Kidney (tissue), 13 donors: ENCODE measurements at regions not wholly inside any gene's neighbourhood (a gene's known extent, or its start where the extent isn't known, plus 50 kb on each side); places are given as distances from the start of the nearest gene placed in this dataset.

ENCODE experiments used
- DNase-seq, 5 donors: peaks; one replicate each; pipeline ENCODE4 v3.0.0-alpha.2; 2013 to 2020
- FAIRE-seq: peaks from 2 replicates; lab custom pipeline; 2012; peaks lifted over from hg19 to GRCh38; lab: Jason Lieb, UNC
- H3K27ac ChIP-seq, 2 donors: one replicate each; pipeline ENCODE4 v1.7.0; 2013; ENCODE audit warnings: low read depth in 2 of 2, low read length in 2 of 2, inconsistent platforms in 1 of 2
- H3K27me3 ChIP-seq: one replicate; pipeline ENCODE4 v1.7.1; 2013; ENCODE audit warnings: low read length, inconsistent platforms; ENCODE audit not compliant: control insufficient read depth, insufficient read depth
- H3K36me3 ChIP-seq, 3 donors: one replicate each; pipeline versions ENCODE4 v1.7.0 to v1.7.1; 2013; ENCODE audit warnings: low read length in 3 of 3, control low read depth in 1 of 3, inconsistent platforms in 1 of 3; ENCODE audit not compliant: insufficient read depth in 3 of 3, control insufficient read depth in 2 of 3
- H3K4me1 ChIP-seq, 3 donors: one replicate each; pipeline versions ENCODE4 v1.7.0 to v1.7.1; 2013; ENCODE audit warnings: low read length in 3 of 3, inconsistent platforms in 1 of 3, low read depth in 1 of 3; ENCODE audit not compliant: control insufficient read depth in 2 of 3, insufficient read depth in 2 of 3
- H3K4me3 ChIP-seq, 3 donors: one replicate each; pipeline versions ENCODE4 v1.7.0 to v1.8.1; 2013; ENCODE audit warnings: low read length in 3 of 3, control low read depth in 1 of 3, inconsistent platforms in 1 of 3
- H3K9ac ChIP-seq, 3 donors: one replicate each; pipeline versions ENCODE4 v1.7.0 to v1.7.1; 2013; ENCODE audit warnings: low read length in 3 of 3, control low read depth in 1 of 3, inconsistent platforms in 1 of 3
- H3K9me3 ChIP-seq, 3 donors: one replicate each; pipeline versions ENCODE4 v1.7.0 to v1.7.1; 2013; ENCODE audit warnings: low read length in 3 of 3, control low read depth in 1 of 3, inconsistent platforms in 1 of 3; ENCODE audit not compliant: control insufficient read depth in 2 of 3, insufficient read depth in 1 of 3
- CTCF ChIP-seq: IDR thresholded peaks from 3 replicates; pipeline ENCODE4 v1.5.1; 2012; ENCODE audit warnings: mild to moderate bottlenecking, moderate library complexity, borderline replicate concordance; ENCODE audit not compliant: insufficient read depth; ENCODE audit errors: extremely low read depth
- intact Hi-C: fragments of 100-400 bp; cut with DNase I; formaldehyde crosslinking; loops from one replicate; pipeline ENCODE4 v1.11.1; 2022
- donor health status: control.
- donor health status: control.
- donor health status: control.
- donor health status: control.
- donor health status: control.
- donor health status: DM: yes; HTN: yes; CAD: no.
- donor health status: Normal renal cell carcinoma (clear cell type).

GRCh38 chr11:103566116-103566515, 456.9 kb downstream of the DYNC2H1 start:
- TF ChIP-seq CTCF = no peak
- Histone ChIP-seq H3K9ac (no peak overlapping the region), H3K9me3 (no peaks in the 10 kb centered on the region), H3K4me1 (no peaks in the 10 kb centered on the region), H3K36me3 (no peaks in the 10 kb centered on the region), H3K27ac (no peak overlapping the region), H3K27me3 (no peaks in the 10 kb centered on the region), H3K4me3 (no peak overlapping the region)
- FAIRE-seq (no peak), DNase-seq (no peak)
- intact Hi-C loops = no loop called here

- intact Hi-C loops = no loop called here
Observed at GRCh38 chr11:103581760-103582159, 454.7 kb upstream of the DDI1 start.

GRCh38 chr11:103582351-103582909, 454.0 kb upstream of the DDI1 start:
- H3K4me3 ChIP-seq = peak overlapping the region in 1 of 3 donors; percentile 21
- H3K9me3 ChIP-seq = no peaks in the 10 kb centered on the region
- no peak overlapping the region for H3K27ac ChIP-seq
- intact Hi-C loops = no loop called here
- peak in 1 of 5 donors; percentile 3 for DNase-seq
- no peak for TF ChIP-seq CTCF
- FAIRE-seq = no peak
- no peak overlapping the region for H3K9ac ChIP-seq
- no peaks in the 10 kb centered on the region for H3K4me1 ChIP-seq
- no peaks in the 10 kb centered on the region for H3K27me3 ChIP-seq
- no peaks in the 10 kb centered on the region for H3K36me3 ChIP-seq

More at GRCh38 chr11:103581760-103582159, 454.7 kb upstream of the DDI1 start:
- no peak overlapping the region for H3K27ac ChIP-seq
- DNase-seq = peak in 2 of 5 donors; percentile 8 to 9
- no peak for FAIRE-seq
- H3K27me3 ChIP-seq = no peaks in the 10 kb centered on the region
- H3K9me3 ChIP-seq = no peaks in the 10 kb centered on the region
- peak overlapping the region in 1 of 3 donors; percentile 21 for H3K4me3 ChIP-seq
- H3K4me1 ChIP-seq = no peaks in the 10 kb centered on the region
- no peak for TF ChIP-seq CTCF
- H3K9ac ChIP-seq = no peak overlapping the region
- H3K36me3 ChIP-seq = no peaks in the 10 kb centered on the region

- DNase-seq (no peak), FAIRE-seq (no peak)
- H3K4me3 ChIP-seq = no peak overlapping the region
- TF ChIP-seq CTCF = no peak
- no peaks in the 10 kb centered on the region for H3K36me3 ChIP-seq
- no peaks in the 10 kb centered on the region for H3K4me1 ChIP-seq
- no peaks in the 10 kb centered on the region for H3K27me3 ChIP-seq
- no peak overlapping the region for H3K27ac ChIP-seq
- H3K9me3 ChIP-seq = no peaks in the 10 kb centered on the region
- intact Hi-C loops = no loop called here
- H3K9ac ChIP-seq = no peak overlapping the region
Observed at GRCh38 chr11:103584021-103584420, 452.4 kb upstream of the DDI1 start.
